Erythroblast (primary cell): ENCODE measurements at regions not wholly inside any gene's neighbourhood (a gene's known extent, or its start where the extent isn't known, plus 50 kb on each side); places are given as distances from the start of the nearest gene placed in this dataset.

Experiments
- GATA1 ChIP-seq: IDR thresholded peaks from 2 replicates; pipeline ENCODE4 v1.6.1; 2011; ENCODE audit warnings: low read depth, mild to moderate bottlenecking, control low read depth, low read length, moderate library complexity
- POLR2A ChIP-seq: IDR thresholded peaks from 2 replicates; pipeline ENCODE4 v1.6.1; 2011; ENCODE audit warnings: mild to moderate bottlenecking, low read length

GRCh38 chr10:52967806-52968795 is 195.5 kb upstream of the MBL2 start:
- TF ChIP-seq POLR2A (no peak), GATA1 (no peak)
